HL-60 (cell line): ENCODE measurements at regions not wholly inside any gene's neighbourhood (a gene's known extent, or its start where the extent isn't known, plus 50 kb on each side); places are given as distances from the start of the nearest gene placed in this dataset.

Experiments used
- DNase-seq, 2 experiments: peaks; one replicate each; pipeline ENCODE4 v3.0.0-alpha.2; 2010 to 2020; ENCODE audit warnings: low read depth in 1 of 2, low spot score in 1 of 2
- H3K27ac ChIP-seq: fragments of 250-450 bp; sonication (Bioruptor Pico); replicated peaks from 2 replicates; pipeline ENCODE4 v1.5.1; 2020; ENCODE audit warnings: mild to moderate bottlenecking, moderate library complexity
- H3K27me3 ChIP-seq: fragments of 250-450 bp; sonication (Bioruptor Pico); 2 replicates; pipeline ENCODE4 v1.5.1; 2021; ENCODE audit warnings: mild to moderate bottlenecking, moderate library complexity; ENCODE audit not compliant: insufficient read depth, poor library complexity, severe bottlenecking
- H3K4me3 ChIP-seq: replicated peaks from 2 replicates; pipeline ENCODE4 v1.5.1; 2011; ENCODE audit warnings: mild to moderate bottlenecking, control low read depth, low read length; ENCODE audit not compliant: insufficient read depth
- CTCF ChIP-seq: IDR thresholded peaks from one replicate; pipeline ENCODE4 v1.5.1; 2011; ENCODE audit warnings: low read length, control low read depth, inconsistent platforms; ENCODE audit not compliant: insufficient read depth
- GABPA ChIP-seq: IDR thresholded peaks from 2 replicates; pipeline ENCODE4 v1.6.1; 2012; ENCODE audit warnings: low read depth
- POLR2AphosphoS5 ChIP-seq: IDR thresholded peaks from 2 replicates; pipeline ENCODE4 v1.6.1; 2012; ENCODE audit warnings: low read depth
- REST ChIP-seq: IDR thresholded peaks from 2 replicates; pipeline ENCODE4 v1.6.1; 2012; ENCODE audit warnings: low read depth; ENCODE audit not compliant: insufficient replicate concordance
- SPI1 ChIP-seq: IDR thresholded peaks from 2 replicates; pipeline ENCODE4 v1.6.1; 2012; ENCODE audit warnings: low read depth, mild to moderate bottlenecking, borderline replicate concordance

- no peak for TF ChIP-seq GABPA
- no peak for TF ChIP-seq POLR2AphosphoS5
- TF ChIP-seq CTCF, result no peak
- peak; percentile 61 for TF ChIP-seq REST
- TF ChIP-seq SPI1, result peak; percentile 92
These were observed 284.2 kb downstream of the SV2B start for GRCh38 chr15:91384189-91384730.

GRCh38 chr15:91385311-91385710 lies 285.3 kb downstream of the SV2B start:
- Histone ChIP-seq H3K27ac (no peak overlapping the region), H3K27me3 (no peaks in the 10 kb centered on the region), H3K4me3 (no peak overlapping the region)
- TF ChIP-seq SPI1, result no peak
- no peak for TF ChIP-seq GABPA
- TF ChIP-seq REST, result no peak
- TF ChIP-seq POLR2AphosphoS5, result no peak
- TF ChIP-seq CTCF, result no peak
- DNase-seq, result no peak

More at GRCh38 chr15:91384189-91384730, 284.2 kb downstream of the SV2B start:
- no peaks in the 10 kb centered on the region for H3K27me3 ChIP-seq
- no peak overlapping the region for H3K4me3 ChIP-seq
- peak in 1 of 2 experiments; percentile 60 for DNase-seq
- H3K27ac ChIP-seq, result no peak overlapping the region

GRCh38 chr15:91393186-91393585 lies 293.1 kb downstream of the SV2B start:
- no peak for TF ChIP-seq POLR2AphosphoS5
- peak; percentile 14; the same call in 1 of the 2 replicates for TF ChIP-seq SPI1
- Histone ChIP-seq H3K27ac (no peak overlapping the region), H3K27me3 (no peaks in the 10 kb centered on the region), H3K4me3 (no peak overlapping the region)
- peak in 1 of 2 experiments; percentile 7 for DNase-seq

GRCh38 chr15:91400481-91400880 lies 300.4 kb downstream of the SV2B start:
- Histone ChIP-seq H3K4me3 (no peak overlapping the region), H3K27ac (peak overlapping the region; percentile 53), H3K27me3 (no peaks in the 10 kb centered on the region)
- TF ChIP-seq CTCF, result no peak
- peak; percentile 29; the same call in 1 of the 2 replicates for TF ChIP-seq SPI1
- DNase-seq, result no peak
